ENCODE measurements at regions not wholly inside any gene's neighbourhood (a gene's known extent, or its start where the extent isn't known, plus 50 kb on each side); places are given as distances from the start of the nearest gene placed in this dataset.

DNA sequence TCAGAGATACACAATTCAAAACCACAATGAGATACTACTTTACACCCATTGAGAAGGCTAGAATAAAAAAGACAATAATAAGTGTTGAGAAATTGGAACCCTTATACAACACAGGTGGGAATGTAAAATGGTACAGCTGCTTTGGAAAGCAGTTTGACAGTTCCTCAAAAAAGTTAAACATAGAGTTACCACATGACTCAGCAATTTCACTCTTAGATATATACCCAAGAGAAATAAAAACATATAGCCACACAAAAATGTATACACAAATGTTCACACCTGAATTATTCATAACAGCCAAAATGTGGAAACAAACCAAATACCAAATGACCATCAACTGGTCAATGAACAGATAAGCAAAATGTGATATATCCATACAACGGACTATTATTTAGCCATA is 161.1 kb upstream of the PLN start:
- no CpG with 5 or more reads among the region's 1 CpG for WGBS (ENCODE audit: extremely low coverage, insufficient coverage, insufficient read length)

GRCh38 chr6:118387921-118388701 is 160.0 kb upstream of the PLN start:
- H2BK120ac ChIP-seq (ENCODE audit: insufficient read depth, low read length, poor library complexity) = no peak overlapping the region
- no peak overlapping the region for H3K4me2 ChIP-seq (ENCODE audit: low read length)
- H4K91ac ChIP-seq (ENCODE audit: low read depth, low read length) = no peak overlapping the region
- no peak overlapping the region for H3K4ac ChIP-seq (ENCODE audit: low read depth, low read length)
- no CpG with 5 or more reads among the region's 7 CpGs for WGBS (ENCODE audit: extremely low coverage, insufficient coverage, insufficient read length)
- H2BK12ac ChIP-seq (ENCODE audit: low read length) = no peak overlapping the region
- no peak overlapping the region for H4K12ac ChIP-seq (ENCODE audit: low read depth, low read length)
- H3K14ac ChIP-seq (ENCODE audit: low read length) = no peak overlapping the region
- no peaks in the 10 kb centered on the region for H3K79me2 ChIP-seq (ENCODE audit: control insufficient read depth, insufficient read depth, low read length, poor library complexity)
- H3K9me3 ChIP-seq (ENCODE audit: insufficient read depth, low read depth, low read length) = peaks cover 3% of the 10 kb centered on the region
- H4K8ac ChIP-seq (ENCODE audit: low read depth, low read length) = no peak overlapping the region
- H3K4me1 ChIP-seq (ENCODE audit: control insufficient read depth in 1 of 2, insufficient read depth in 2 of 2, low read length in 2 of 2) = no peaks in the 10 kb centered on the region
- H3K27me3 ChIP-seq (ENCODE audit: insufficient read depth, low read length) = no peaks in the 10 kb centered on the region
- no peak overlapping the region for H3K27ac ChIP-seq (ENCODE audit: low read depth, low read length)
- no peak overlapping the region for H2AFZ ChIP-seq (ENCODE audit: insufficient read depth, low read length, poor library complexity)
- no peaks in the 10 kb centered on the region for H3K36me3 ChIP-seq (ENCODE audit: control insufficient read depth in 1 of 2, insufficient read depth in 2 of 2, low read length in 2 of 2)
- no peak overlapping the region for H3K9ac ChIP-seq (ENCODE audit: low read length)
- no peak for DNase-seq
- no peak overlapping the region for H3K4me3 ChIP-seq (ENCODE audit: low read depth, low read length)
- no peak overlapping the region for H3K23ac ChIP-seq (ENCODE audit: low read length)
- H2BK5ac ChIP-seq (ENCODE audit: low read depth, low read length, poor library complexity) = no peak overlapping the region
- no peak overlapping the region for H3K18ac ChIP-seq (ENCODE audit: low read length)
- no peak overlapping the region for H2AK5ac ChIP-seq (ENCODE audit: low read length)
- H3K79me1 ChIP-seq (ENCODE audit: low read length) = no peaks in the 10 kb centered on the region

More for the DNA sequence above, 161.1 kb upstream of the PLN start:
- DNase-seq = no peak
- H4K91ac ChIP-seq (ENCODE audit: low read depth, low read length) = no peak overlapping the region
- no peak overlapping the region for H3K23ac ChIP-seq (ENCODE audit: low read length)
- H4K8ac ChIP-seq (ENCODE audit: low read depth, low read length) = no peak overlapping the region
- no peak overlapping the region for H4K12ac ChIP-seq (ENCODE audit: low read depth, low read length)
- H3K9ac ChIP-seq (ENCODE audit: low read length) = no peak overlapping the region
- H3K79me2 ChIP-seq (ENCODE audit: control insufficient read depth, insufficient read depth, low read length, poor library complexity) = no peaks in the 10 kb centered on the region
- H3K36me3 ChIP-seq (ENCODE audit: control insufficient read depth in 1 of 2, insufficient read depth in 2 of 2, low read length in 2 of 2) = no peaks in the 10 kb centered on the region
- H3K9me3 ChIP-seq (ENCODE audit: insufficient read depth, low read depth, low read length) = peaks cover 3% of the 10 kb centered on the region
- no peak overlapping the region for H2BK120ac ChIP-seq (ENCODE audit: insufficient read depth, low read length, poor library complexity)
- no peak overlapping the region for H3K18ac ChIP-seq (ENCODE audit: low read length)
- no peak overlapping the region for H3K14ac ChIP-seq (ENCODE audit: low read length)
- H3K4me1 ChIP-seq (ENCODE audit: control insufficient read depth in 1 of 2, insufficient read depth in 2 of 2, low read length in 2 of 2) = no peaks in the 10 kb centered on the region
- no peak overlapping the region for H2AFZ ChIP-seq (ENCODE audit: insufficient read depth, low read length, poor library complexity)
- no peak overlapping the region for H2BK5ac ChIP-seq (ENCODE audit: low read depth, low read length, poor library complexity)
- no peak overlapping the region for H2AK5ac ChIP-seq (ENCODE audit: low read length)
- H3K27me3 ChIP-seq (ENCODE audit: insufficient read depth, low read length) = no peaks in the 10 kb centered on the region
- no peak overlapping the region for H3K4me2 ChIP-seq (ENCODE audit: low read length)
- no peak overlapping the region for H3K27ac ChIP-seq (ENCODE audit: low read depth, low read length)
- no peaks in the 10 kb centered on the region for H3K79me1 ChIP-seq (ENCODE audit: low read length)
- no peak overlapping the region for H3K4ac ChIP-seq (ENCODE audit: low read depth, low read length)
- no peak overlapping the region for H2BK12ac ChIP-seq (ENCODE audit: low read length)
- H3K4me3 ChIP-seq (ENCODE audit: low read depth, low read length) = no peak overlapping the region

DNA sequence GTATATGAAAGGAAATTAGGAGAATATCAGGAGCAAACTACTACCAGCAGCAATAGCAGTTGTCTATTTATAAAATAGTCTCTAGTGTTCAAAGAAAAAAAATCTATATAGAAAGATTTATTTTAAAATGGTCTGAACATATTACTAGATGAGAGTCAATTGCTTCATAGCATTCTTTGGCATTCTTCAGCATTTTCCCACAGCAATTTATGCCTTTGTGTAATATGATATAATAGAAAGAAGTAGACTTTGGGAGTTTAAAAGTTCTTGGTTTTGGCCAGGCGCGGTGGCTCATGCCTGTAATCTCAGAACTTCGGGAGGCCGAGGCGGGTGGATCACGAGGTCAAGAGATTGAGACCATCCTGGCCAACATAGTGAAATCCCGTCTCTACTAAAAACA is 157.0 kb upstream of the PLN start:
- Histone ChIP-seq H2AK5ac (ENCODE audit: low read length) (no peak overlapping the region), H3K27me3 (ENCODE audit: insufficient read depth, low read length) (no peaks in the 10 kb centered on the region), H3K36me3 (ENCODE audit: control insufficient read depth in 1 of 2, insufficient read depth in 2 of 2, low read length in 2 of 2) (no peaks in the 10 kb centered on the region), H2AFZ (ENCODE audit: insufficient read depth, low read length, poor library complexity) (no peak overlapping the region), H3K4me3 (ENCODE audit: low read depth, low read length) (no peak overlapping the region), H3K27ac (ENCODE audit: low read depth, low read length) (no peak overlapping the region), H3K9ac (ENCODE audit: low read length) (no peak overlapping the region), H2BK12ac (ENCODE audit: low read length) (no peak overlapping the region), H3K18ac (ENCODE audit: low read length) (no peak overlapping the region), H3K23ac (ENCODE audit: low read length) (no peak overlapping the region), H4K91ac (ENCODE audit: low read depth, low read length) (no peak overlapping the region), H4K12ac (ENCODE audit: low read depth, low read length) (no peak overlapping the region), H2BK5ac (ENCODE audit: low read depth, low read length, poor library complexity) (no peak overlapping the region), H2BK120ac (ENCODE audit: insufficient read depth, low read length, poor library complexity) (no peak overlapping the region), H3K14ac (ENCODE audit: low read length) (no peak overlapping the region), H4K8ac (ENCODE audit: low read depth, low read length) (no peak overlapping the region), H3K79me2 (ENCODE audit: control insufficient read depth, insufficient read depth, low read length, poor library complexity) (no peaks in the 10 kb centered on the region), H3K4ac (ENCODE audit: low read depth, low read length) (no peak overlapping the region), H3K9me3 (ENCODE audit: insufficient read depth, low read depth, low read length) (peaks cover 3% of the 10 kb centered on the region), H3K79me1 (ENCODE audit: low read length) (no peaks in the 10 kb centered on the region), H3K4me2 (ENCODE audit: low read length) (no peak overlapping the region), H3K4me1 (ENCODE audit: control insufficient read depth in 1 of 2, insufficient read depth in 2 of 2, low read length in 2 of 2) (no peaks in the 10 kb centered on the region)
- no CpG with 5 or more reads among the region's 7 CpGs for WGBS (ENCODE audit: extremely low coverage, insufficient coverage, insufficient read length)
- no peak for DNase-seq

DNA sequence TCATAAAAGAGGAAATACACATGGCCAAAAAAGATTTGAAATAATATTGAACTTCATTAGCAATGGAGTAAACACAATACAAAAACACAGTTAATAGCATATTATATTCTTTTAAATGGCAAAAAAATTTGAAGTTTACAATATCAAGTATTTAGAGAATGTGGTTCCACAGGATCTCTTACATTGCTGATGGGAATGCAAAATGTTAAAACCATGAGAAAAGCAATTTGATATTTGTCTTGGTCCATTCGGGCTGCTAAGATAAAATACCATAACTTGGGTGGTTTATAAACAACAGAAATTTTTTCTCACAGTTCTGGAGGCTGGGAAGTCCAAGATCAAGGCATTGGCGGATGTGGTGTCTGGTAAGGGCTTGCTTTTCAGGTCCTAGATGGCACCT is 154.0 kb upstream of the PLN start:
- Histone ChIP-seq H3K4me3 (ENCODE audit: low read depth, low read length) (no peak overlapping the region), H3K27ac (ENCODE audit: low read depth, low read length) (no peak overlapping the region), H3K79me1 (ENCODE audit: low read length) (no peaks in the 10 kb centered on the region), H4K91ac (ENCODE audit: low read depth, low read length) (no peak overlapping the region), H3K9me3 (ENCODE audit: insufficient read depth, low read depth, low read length) (no peaks in the 10 kb centered on the region), H4K8ac (ENCODE audit: low read depth, low read length) (no peak overlapping the region), H3K23ac (ENCODE audit: low read length) (no peak overlapping the region), H3K36me3 (ENCODE audit: control insufficient read depth in 1 of 2, insufficient read depth in 2 of 2, low read length in 2 of 2) (no peaks in the 10 kb centered on the region), H3K4me2 (ENCODE audit: low read length) (no peak overlapping the region), H2BK12ac (ENCODE audit: low read length) (no peak overlapping the region), H2BK120ac (ENCODE audit: insufficient read depth, low read length, poor library complexity) (no peak overlapping the region), H3K79me2 (ENCODE audit: control insufficient read depth, insufficient read depth, low read length, poor library complexity) (no peaks in the 10 kb centered on the region), H3K4me1 (ENCODE audit: control insufficient read depth in 1 of 2, insufficient read depth in 2 of 2, low read length in 2 of 2) (no peaks in the 10 kb centered on the region), H2BK5ac (ENCODE audit: low read depth, low read length, poor library complexity) (no peak overlapping the region), H3K9ac (ENCODE audit: low read length) (no peak overlapping the region), H3K27me3 (ENCODE audit: insufficient read depth, low read length) (no peaks in the 10 kb centered on the region), H3K14ac (ENCODE audit: low read length) (no peak overlapping the region), H3K18ac (ENCODE audit: low read length) (no peak overlapping the region), H3K4ac (ENCODE audit: low read depth, low read length) (no peak overlapping the region), H2AFZ (ENCODE audit: insufficient read depth, low read length, poor library complexity) (no peak overlapping the region), H2AK5ac (ENCODE audit: low read length) (no peak overlapping the region), H4K12ac (ENCODE audit: low read depth, low read length) (no peak overlapping the region)
- whole genome bisulfite sequencing (ENCODE audit: extremely low coverage, insufficient coverage, insufficient read length) = no CpG with 5 or more reads among the region's 2 CpGs
- DNase-seq = peak in 1 of 2 donors; percentile 19

Data from trophoblast cell (in vitro differentiated cells and primary cell).